Endometrium (tissue), 2 donors: ENCODE measurements at regions not wholly inside any gene's neighbourhood (a gene's known extent, or its start where the extent isn't known, plus 50 kb on each side); places are given as distances from the start of the nearest gene placed in this dataset.
"Not testable (repeated sequence)": the region's sequence is repeated elsewhere in the genome, so short reads cannot be mapped to it uniquely, and the experiment has no call there.

Experiments
- FAIRE-seq: peaks from 2 replicates; lab custom pipeline; 2012; peaks lifted over from hg19 to GRCh38; lab: Jason Lieb, UNC
- donor health status: control.
- donor health status: control.

DNA sequence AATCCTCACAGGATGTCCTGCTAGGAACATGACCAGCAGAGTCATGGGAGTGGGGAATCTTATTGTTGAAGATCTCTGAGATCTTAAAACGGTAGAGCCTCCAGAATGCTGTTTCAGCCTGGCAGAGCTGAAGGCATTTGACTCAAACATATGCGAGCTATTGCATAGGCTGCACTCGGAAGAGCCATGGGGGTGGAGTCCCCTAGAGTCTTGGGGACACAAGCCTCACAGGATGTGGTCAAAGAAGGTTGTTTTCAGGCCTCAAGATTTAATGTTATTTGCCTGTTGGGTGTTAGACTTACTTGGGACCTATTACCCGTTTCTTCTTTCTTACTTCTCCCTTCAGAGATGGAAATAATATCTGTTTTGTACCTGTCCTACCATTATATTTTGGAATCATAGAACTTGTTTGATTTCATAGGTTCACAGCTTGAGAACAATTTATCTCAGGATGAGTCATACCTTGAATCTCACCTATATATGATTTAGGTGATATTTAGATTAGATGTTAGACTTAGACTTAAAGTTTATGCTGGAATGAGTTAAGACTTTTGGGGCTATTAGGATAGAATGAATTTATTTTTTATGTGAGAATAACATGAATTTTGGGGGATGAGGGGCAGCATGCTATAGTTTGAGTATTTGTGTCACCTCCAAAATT is 172.2 kb upstream of the ATP2B1 start:
- FAIRE-seq: no peak

- FAIRE-seq: no peak
Measured at GRCh38 chr12:89879766-89880165, 171.1 kb upstream of the ATP2B1 start.

DNA sequence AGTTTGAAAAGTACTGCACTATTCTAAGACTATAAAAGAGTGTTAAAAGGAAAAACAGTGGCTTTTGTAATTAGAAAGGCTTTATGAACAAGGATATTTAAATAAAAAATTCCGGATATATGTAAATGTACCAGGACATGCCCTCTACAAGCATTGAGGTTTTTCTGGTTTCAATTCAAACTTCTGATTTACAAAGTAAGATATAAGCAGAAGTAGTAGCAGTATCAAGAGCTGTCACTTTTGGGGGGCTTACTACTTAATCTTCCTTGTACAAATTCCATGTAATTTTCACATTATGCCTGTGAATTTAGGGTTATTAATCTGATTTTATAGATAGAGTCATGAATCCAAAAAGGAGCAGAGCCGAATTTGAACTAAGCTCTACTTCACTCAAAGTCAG is 170.3 kb upstream of the ATP2B1 start:
- no peak for FAIRE-seq

DNA sequence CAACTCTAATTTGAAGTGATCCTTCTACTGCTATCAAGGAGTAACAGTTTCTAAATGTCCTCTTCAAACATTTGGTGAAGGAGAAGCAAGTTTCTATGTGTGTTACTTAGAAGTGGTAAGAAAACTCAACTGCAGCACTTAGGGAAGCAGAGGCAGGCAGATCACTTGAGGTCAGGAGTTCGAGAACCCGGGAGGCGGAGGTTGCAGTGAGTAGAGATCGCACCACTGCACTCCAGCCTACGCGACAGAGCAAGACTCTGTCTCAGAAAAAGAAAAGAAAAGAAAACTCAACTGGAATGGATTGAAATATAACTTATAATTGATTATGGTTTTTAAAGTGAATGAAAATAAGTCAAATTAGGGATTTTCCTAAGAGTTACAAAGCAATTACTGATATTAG is 169.7 kb upstream of the ATP2B1 start:
- no peak for FAIRE-seq

DNA sequence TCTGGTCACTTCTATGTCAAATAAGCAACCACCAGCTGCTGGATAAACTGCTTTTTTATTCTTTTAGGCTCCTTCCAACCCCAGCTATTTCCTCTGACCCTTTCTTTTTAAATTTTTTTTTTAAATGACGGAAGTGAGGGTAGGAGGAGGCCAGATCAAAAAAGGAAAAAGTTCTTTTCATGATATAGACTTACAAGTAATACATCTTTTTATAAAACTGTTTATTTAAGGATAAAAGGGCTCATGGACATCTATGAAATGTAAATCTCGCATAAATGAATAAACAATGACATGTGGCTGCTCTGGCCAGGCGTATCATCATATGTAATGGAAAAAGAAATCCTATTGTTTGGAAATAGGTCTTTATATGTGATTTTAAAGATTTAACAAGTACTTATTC is 169.0 kb upstream of the ATP2B1 start:
- no peak for FAIRE-seq

DNA sequence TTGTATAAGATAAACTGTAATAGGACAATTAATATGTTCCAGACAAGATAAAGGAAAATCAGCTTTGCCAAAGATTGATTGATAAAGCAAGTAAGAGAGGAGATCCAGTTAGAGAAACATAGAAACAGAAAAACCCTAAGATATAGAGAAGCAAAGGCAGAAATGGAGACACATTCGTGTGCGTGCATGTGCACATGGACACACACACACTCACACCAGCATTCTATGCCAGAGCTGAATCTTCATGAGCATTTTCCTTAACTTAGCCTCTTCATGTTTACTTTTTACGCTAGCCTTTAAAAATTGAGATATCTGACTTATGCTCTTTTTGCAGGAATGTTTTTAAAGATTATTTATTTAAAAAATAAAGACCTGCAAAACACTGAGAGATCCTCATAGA is 168.5 kb upstream of the ATP2B1 start:
- FAIRE-seq: no peak

- FAIRE-seq: no peak
Measured at GRCh38 chr12:89875809-89876208, 167.2 kb upstream of the ATP2B1 start.

GRCh38 chr12:89875225-89875624 is 166.6 kb upstream of the ATP2B1 start:
- FAIRE-seq: no peak

DNA sequence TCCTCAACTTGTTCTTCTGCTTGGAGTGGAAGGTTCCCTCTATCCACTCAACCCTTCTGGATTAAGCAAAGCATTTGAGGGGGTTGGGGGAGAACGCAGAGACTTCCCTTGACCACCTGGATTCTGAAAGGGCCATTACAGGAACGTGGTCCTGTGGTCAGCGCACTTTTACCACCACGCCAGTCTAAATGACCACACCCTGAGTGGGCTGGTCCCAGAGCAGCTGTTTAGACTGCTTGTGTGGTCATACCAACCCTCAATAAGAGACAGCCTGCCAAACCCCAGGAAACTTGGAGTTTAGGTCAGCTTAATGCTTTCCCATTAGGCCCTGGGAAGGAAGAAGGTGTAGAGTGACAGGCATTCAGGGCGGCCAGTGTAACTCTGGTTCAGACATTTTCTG is 165.5 kb upstream of the ATP2B1 start:
- FAIRE-seq: no peak

DNA sequence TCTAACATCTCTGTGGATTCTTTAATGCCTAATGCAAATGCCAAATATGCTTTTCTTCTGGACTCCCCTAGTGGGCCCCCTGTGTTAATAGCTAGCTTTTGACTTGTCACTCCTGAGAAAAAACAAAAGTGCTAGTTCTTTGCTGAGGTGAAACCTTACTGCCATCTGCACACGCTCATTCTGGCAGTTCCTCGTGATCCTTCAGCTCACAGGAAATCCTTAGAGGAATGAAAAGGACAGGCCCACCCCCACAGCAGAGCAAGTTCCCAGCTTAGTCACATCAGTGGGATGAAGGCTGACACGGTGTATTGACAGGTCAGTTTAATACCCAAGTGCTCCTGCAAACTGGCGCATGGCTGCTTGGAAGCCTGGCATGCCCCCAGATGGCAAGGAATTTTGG is 165.1 kb upstream of the ATP2B1 start:
- no peak for FAIRE-seq

DNA sequence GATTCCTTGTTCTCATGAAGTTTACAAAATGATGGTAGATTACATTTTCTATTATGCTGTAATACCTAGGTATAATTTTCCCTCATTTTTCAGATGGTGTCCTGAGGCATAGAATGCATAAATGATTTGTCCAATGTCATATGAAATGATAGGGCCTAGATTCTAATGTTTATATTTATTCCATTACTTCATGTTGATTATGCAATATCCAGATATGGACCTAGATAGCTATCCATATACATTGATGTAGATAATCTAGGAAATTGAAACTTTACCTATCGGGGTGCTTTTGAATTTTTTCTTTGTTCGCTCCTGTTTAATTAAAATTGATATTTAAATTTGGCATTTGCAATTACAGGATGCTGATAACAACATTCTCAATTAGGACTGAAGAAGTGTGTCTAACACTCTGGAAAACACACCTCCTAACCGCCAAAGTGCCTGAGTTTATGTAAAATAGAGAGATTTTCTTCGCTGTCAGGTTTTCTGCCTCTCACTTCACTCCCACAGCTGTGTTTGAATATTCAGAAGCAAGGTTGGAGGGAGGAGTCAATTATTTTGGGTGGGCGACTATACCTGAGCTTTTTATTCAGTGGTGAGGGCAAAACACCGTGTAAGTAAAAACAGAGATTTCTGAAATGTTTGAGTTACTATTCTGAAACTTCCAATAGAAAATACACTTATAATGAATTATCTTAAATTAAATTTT is 164.4 kb upstream of the ATP2B1 start:
- FAIRE-seq: no peak

GRCh38 chr12:89870413-89871184 is 162.0 kb upstream of the ATP2B1 start:
- no peak for FAIRE-seq

GRCh38 chr12:89867611-89868010 is 159.0 kb upstream of the ATP2B1 start:
- FAIRE-seq: not testable (repeated sequence)

DNA sequence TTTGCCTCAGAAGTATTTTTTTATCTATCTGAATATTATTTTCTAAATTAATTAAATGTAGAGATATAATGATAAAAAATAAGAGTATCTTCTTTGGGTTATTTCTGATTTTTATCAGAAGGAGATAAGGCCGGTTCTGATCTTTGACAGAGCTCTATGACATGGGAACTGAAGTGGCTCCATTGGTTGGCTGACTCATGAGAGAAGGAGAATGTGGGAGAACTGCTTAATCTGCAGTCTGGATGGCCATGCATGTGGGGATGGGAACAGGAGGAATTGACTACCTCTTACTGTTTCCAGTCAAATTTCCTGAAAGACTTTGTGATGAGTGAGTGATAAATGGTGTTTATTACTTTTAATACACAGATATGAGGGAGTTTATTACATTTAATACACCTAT is 155.8 kb upstream of the ATP2B1 start:
- FAIRE-seq: peak; percentile 39

- FAIRE-seq: peak; percentile 90
Measured at GRCh38 chr12:89863968-89864367, 155.3 kb upstream of the ATP2B1 start.

DNA sequence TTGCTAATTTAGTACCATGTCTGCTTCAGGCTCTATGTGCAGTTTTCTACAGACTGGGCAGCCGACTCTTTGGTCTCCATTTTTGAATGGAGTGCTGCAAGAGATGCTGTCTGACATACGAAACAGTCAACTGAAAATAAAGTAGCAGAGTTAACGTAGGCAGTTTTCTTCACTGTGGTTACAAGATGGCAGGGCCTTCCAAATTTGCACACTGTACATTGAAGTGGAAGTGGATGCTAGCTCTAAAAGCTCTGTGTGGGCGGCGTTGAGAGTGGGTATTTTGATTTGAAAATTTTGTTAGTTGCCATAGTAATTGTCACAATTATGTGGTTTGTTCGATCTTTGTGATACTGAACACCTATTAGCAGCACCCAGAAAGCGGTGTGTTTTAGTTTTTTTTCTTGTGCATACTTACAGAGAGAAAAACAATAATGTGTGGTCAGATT is 154.9 kb upstream of the ATP2B1 start:
- no peak for FAIRE-seq

DNA sequence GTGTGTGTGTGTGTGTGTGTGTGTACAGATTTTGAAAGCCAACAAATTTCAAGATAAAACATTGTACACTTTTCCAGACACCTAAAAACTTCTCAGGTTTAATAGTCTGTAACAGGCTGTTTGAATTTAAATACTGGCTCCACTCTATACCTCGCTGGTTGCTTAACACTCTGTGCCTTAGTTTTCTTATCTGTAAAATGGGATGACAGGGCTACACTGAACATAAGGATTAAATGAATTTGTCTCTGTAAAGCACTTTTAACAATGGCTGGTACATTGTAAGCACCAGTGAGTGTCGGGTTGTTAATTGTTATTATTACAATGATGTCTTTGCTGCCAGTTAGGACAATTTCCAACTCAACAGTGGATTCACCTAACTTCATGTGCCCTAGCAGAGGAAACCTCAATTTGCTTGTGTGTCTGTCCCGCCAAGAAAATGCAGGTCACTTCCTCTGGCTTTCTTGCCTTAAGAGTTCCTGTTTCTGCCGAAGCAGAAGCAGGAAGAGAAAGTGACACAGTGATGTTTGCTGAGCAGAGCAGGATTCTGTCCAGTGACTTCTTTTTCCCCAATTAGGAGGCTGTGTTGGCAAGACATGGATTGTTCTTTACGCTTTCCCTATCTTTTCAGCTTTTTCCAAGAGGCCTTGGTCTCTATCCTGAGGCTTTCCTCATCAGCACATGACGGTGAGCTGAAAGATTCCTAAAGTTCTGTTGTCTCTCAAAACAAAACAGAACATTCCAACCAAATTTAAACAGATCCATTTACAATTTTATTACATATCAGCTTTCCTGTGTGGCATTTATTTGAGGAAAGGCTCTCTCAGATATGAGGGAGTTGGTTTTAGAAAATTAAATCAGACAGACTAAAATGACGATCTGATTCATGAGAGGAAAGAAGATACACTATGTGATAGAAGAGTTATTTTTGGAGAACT is 154.1 kb upstream of the ATP2B1 start:
- FAIRE-seq: no peak

GRCh38 chr12:89861086-89861485 is 152.4 kb upstream of the ATP2B1 start:
- FAIRE-seq: no peak

DNA sequence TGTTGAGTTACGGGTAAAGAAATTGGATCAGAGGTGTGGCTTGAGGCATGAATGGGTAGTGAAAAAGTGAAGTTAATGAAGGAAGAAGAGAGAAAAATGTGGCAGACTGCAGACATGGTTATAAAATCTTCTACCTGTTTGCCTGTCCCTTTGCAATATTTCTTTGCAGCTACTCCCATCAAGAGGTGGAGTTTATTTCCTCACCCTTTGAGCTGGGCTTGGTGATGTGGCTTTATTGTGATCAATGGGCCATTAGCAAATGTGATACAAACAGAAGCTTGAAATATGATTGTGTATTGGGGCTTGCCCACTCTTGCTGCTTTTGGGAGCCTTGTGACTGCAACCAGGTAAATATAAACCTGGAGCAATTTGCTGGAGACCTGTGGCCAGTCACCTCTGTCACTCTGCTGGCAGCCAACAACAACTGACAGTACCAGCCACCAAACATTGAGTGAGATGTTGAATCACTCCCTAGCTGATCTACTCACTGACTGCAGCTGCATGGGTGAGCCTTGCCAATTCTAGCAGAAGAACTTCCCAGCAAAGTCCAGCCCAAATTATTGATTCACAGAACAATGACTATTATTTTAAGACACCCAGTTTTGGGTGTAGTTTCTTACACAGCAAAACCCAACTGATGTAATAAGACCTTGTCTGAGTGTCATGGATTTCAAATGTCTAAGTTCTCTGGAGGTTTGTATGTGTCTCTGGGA is 151.0 kb upstream of the ATP2B1 start:
- no peak for FAIRE-seq

DNA sequence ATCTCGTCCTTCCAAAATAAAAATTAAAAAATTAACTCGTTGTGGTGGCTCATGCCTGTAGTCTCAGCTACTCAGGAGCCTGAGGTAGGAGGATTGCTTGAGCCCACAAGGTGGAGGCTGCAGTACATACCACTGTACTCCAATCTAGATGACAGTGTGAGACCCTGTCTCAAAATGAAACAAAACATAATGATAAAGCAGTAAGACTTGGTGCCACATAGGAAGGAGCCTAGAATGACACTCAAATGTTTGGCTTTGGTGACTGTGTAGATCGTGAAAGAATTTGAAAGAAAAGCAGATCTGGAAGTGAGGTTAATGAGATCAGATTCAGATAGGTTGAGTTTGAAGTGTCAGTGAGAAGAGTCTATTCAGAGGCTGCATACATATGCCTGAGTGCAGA is 150.1 kb upstream of the ATP2B1 start:
- no peak for FAIRE-seq

GRCh38 chr12:89857652-89858274 is 149.1 kb upstream of the ATP2B1 start:
- FAIRE-seq: no peak
